Muscle of back (tissue), 3 donors: ENCODE measurements at regions not wholly inside any gene's neighbourhood (a gene's known extent, or its start where the extent isn't known, plus 50 kb on each side); places are given as distances from the start of the nearest gene placed in this dataset.

ENCODE experiments used
- DNase-seq, 3 donors: peaks; one replicate each; pipeline versions ENCODE4 v3.0.0 to v3.0.0-alpha.2; 2013

DNA sequence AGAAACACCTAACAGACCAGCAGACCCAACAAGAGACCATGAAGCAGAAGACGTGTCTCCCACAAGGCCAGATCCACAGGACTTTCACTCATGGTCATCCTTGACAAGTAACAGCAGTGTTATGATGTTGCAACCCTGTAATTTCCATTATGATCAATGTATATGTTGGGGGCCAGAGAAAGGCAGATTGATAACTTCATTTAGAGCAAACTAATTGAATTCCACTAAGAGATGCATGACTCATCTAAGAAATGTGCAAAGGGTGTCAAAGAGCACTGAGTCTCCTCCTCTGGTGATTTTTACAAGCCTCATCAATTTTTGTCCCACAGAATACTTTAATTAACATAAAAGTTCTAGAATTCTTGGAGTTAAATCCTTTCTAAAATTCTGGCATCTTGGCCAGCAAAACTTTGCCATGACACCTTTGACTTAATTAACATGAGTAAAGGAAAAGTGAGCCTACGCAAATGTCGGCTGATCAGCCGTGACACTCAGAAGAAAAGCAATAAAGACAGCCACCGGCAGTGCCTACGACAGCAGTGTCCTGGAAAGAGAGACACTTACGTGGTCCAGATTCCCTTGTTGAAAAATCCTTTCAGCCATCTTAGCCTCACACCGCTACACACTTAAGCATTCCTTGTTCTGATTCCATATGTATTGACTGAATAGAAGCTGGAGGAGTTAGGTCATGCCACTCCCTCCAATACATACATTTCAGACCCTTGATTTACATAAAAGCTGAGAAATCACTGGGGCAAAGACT, 370.2 kb upstream of the CCDC196 start:
- DNase-seq, result no peak

DNA sequence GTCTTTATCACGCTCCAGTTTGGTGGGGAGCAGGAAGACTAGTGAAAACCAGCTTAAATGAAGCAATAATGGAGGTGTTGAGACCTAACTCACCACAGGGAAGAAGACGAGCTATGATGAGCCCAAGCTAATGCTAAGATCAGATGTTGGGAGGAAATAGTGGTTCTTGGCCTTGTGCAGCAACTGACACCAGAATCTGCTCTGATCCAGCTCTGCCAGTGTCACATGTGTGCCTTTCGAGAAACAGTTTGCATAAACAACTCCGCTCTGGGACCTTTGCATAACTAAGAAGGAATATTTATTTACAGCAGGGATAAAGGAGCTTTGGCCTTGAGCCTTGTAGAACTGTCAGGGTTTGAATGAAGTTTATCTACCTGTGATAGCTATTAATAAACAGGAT, 369.4 kb upstream of the CCDC196 start:
- DNase-seq, result no peak

DNA sequence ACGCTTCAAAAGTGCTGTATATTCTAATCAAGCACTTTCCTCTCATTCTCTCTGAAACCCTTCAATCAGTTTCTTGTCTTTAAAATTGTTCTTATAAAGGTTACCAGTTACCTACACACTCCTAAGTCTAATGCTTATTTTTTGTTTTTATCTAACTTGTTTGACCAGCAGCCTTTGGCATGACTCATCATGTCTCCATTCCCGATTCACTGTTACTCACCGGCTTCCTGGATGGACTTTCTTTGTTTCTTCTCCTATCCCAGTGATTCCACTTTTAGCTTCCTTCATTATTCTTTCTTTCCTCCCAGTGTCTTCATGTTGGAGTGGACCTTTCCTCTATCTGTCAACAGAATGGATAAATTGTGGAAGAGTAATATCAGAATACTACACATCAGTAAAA, 368.6 kb upstream of the CCDC196 start:
- DNase-seq, result peak in 1 of 3 donors; percentile 32

DNA sequence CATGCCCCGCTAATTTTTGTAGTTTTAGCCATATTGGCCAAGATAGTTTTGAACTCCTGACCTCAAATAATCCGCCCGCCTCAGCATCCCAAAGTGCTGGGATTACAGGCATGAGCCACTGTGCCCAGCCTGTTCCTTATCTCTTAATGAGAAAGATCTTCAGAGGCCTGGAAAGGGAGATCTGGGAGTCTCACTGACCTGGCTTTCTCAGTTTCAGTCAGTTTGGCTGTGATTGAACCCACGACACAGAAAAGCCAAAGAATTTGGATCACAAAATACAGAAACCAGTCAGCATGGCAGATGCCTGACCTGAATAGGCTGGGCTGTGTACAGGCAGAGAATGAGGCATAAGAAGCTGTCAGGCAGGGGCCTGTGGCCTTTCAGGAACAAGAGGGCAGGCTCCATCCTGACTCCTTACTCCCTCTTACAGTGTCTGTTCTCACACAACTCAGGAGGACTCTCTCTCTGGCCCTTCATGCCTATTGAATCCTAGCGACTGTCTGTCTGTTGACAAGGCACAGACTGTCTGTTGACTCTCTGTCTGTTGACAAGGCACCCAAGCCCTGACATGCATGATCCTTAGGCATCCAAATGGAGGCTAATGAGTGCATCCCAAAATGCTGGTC, 366.5 kb upstream of the CCDC196 start:
- DNase-seq, result no peak

DNA sequence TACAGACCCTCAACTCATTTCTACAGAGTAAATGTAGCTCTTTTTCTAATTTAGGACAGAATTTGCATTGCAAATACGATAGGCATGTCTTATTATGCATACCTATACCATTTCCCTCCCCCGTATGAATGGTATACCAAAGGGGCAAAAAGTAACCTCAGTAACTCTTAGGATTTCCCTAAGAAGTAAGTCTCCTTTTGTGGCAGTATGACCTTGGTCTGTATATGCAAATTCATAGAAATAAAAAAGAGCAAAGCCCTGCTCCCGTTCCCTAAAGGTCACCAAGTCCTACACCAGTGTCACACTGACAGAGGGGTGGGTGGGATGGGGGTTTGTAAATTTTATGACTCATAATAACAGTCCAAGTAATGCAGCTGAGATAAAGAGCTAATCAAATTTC, 365.8 kb upstream of the CCDC196 start:
- DNase-seq, result no peak

DNA sequence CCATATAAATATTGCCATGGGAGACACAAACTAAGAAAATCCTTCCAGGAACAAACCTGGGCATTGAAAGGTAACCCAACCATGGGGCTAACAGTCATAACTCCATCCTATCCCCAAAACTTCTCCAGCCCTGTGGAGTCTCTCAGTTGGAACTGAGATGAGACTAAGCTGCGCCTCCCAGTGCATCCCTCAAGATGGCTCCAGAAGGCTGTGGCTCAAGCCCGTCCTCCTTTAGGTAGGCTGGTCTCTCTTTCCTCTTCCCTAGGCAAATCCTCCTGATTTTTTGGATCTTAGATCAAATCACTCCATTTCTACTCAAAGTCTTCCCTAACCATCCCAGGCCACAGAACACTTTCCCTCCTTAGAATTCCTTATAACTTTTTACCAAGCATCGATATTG, 364.3 kb upstream of the CCDC196 start:
- DNase-seq, result no peak

DNA sequence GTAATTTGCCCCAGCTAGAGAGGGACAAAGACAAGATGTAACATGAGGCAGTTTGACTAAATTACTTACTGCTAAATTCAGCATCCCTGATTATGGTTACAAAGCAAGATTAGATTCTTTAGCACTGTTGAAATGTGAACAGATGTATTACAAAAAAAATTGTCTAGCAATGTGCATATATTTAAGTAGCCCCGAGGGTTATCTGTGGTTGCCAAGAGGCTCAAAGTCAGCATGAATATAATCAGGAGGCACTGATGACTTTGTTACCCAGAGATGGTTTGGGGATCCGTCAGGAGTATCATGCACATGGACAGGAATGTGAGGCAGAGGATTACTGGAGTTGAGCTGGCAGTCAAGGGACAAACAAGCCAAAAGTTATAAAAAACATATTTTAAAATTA, 356.9 kb upstream of the CCDC196 start:
- no peak for DNase-seq

DNA sequence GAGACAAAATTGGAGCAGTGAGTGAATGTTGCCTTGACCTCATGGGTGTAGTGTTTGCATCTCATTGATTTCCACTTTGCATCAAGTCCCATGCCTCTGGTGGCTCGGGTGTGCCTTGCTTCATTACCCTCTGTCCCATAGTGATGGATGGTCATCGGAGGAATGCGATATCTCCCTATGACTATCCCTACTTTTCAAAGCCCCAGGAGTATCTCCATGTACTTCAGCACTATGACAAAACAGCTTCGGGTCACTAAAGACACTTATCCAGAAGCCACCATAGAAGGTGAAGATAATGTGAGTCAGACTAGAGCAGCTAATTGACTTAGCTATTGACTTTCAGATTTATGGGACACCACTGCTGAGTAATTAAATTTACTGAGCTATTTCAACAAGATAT, 355.1 kb upstream of the CCDC196 start:
- no peak for DNase-seq

DNA sequence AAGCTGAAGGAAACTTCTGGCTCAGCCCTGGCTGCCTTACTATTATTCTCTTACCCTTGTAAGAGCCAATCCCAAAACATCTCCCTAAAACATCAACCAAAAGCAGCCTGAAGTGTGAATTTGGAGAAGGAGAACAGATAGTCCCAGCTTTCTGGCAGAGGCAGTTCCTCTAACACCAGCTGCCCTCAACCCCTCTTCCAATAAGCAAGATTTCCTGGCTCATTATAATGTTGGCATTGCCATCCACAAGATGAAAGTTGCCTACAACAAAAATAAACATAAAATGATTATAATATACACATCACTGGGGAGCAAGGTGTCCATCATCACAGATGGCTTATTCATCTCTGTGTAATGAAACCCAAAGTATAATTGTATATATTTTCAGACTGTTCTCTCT, 352.5 kb upstream of the CCDC196 start:
- DNase-seq, result no peak

DNA sequence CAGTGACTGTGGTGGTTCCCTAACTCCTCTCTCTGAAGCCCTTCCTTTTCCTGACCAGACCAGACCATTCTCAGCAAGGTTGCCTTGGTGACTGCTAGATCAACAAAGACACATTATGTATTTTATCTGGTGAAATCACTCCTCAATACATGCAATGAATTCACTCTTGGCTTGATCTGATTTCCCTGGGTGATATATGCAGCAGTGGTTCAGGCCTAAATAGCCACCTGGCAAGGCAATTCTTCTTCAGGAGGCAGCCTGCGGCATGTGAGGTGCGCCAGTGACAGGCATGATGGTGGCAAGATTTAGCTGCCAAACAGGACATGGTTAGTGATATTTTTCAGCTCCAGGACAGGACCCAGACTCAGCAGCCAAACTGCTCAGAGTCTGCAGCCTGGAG, 350.3 kb upstream of the CCDC196 start:
- DNase-seq, result peak; percentile 40 to 85 (median 74)

DNA sequence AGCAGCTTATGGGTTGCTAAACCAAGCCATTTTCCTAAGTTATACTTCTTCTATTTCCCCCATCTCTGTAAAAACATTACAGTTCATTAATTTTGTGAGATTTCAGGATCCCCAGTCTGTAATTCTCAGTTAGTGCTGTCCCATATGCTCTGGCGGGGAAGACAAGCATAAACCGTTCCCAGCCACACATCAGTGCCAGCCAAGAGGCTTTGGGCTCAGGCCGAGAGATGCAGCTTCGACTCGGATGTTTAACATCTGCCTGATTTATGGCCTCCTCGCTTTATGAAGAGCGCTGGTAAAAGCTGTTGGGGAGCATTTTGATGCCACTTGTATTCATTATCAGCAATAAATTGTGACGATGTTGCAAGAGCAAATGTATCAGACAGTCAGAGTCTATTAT, 349.1 kb upstream of the CCDC196 start:
- peak in 1 of 3 donors; percentile 36 for DNase-seq

DNA sequence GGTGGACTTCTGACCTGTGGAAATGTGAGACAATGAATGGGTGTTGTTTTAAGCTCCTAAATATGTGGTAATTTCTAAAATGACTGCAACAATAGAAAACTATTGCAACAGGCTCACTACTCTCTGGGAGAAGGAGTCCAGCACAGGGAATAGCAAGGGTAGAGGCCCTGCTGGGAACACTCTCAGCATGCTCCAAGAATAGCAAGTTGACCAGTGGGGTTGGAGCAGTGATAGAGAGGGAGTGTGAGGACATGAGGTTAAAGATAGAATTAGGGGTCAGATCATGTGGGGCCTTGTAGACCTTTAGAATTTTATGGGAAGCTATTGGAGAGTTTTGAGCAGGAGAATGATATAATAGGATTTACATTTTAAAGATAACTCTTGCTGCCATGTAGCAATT, 346.7 kb upstream of the CCDC196 start:
- DNase-seq, result no peak

DNA sequence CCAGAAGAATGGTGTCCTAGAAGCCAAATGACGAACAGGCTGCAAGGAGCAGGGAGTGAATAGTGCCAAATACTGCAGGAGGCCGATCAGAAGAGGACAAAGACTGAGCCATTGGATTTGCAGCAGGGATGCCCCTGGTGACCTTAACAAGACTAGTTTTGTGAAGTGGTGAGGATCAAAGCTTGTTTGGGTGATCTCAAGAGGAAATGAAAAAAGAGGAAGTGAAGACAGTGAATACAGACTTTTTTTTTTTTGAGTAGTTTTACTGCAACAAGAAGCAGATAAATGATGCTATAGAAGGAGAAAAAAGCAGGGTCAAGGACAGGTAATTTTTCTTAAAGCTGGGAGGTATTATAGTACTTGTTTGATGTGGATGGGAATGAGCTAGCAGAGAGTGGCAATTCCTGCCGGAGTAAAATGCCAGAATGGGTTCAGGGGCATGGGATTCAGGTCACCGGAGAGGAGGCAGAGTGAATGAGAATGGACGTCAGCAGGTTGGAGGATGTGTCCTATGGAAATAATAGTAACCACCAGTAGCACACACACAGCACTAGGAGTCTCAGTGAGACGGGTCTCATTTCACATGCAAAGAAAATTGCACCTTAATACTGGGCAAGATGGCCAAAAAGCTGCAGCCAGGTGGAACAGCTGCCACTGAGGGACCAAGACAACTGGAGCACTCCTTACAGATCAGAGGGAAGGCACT, 345.8 kb upstream of the CCDC196 start:
- DNase-seq, result no peak

DNA sequence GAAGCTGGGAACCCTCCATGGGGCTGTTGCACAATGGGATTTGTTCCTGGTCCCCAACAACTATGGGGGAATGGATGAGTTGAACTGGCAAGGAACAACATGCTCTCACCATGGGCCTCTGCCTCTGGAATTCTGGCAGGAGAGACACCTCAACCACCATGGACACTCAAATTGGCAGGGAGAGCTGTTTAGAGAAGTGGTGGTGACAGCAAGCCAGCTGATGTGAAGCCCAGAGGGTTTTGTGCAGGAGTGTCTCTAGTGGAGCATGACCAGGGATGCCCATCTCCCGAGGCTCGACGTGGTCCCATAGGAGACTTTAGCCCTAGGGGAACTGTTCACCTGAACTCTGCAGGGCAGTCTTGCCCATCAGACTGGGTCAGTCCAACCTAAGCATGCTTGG, 345.2 kb upstream of the CCDC196 start:
- DNase-seq, result no peak

DNA sequence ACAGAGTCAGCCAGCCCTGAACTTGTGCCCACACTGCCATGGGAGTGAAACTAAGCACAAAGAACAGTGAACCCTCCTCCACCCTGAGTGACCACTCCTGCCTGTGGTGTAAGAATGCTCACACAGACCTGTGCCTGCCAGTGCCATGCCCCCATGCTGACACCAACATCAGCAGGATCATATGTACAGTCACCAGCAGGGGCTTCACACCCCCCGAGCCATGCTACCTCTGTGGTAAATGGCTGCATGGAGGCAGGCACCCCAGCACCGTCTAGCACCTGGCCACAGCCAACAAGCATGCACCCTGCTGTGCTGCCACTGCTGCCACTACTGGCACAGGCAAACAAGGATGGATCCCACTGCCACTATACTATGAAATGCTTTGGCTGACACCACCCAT, 344.4 kb upstream of the CCDC196 start:
- DNase-seq, result no peak

DNA sequence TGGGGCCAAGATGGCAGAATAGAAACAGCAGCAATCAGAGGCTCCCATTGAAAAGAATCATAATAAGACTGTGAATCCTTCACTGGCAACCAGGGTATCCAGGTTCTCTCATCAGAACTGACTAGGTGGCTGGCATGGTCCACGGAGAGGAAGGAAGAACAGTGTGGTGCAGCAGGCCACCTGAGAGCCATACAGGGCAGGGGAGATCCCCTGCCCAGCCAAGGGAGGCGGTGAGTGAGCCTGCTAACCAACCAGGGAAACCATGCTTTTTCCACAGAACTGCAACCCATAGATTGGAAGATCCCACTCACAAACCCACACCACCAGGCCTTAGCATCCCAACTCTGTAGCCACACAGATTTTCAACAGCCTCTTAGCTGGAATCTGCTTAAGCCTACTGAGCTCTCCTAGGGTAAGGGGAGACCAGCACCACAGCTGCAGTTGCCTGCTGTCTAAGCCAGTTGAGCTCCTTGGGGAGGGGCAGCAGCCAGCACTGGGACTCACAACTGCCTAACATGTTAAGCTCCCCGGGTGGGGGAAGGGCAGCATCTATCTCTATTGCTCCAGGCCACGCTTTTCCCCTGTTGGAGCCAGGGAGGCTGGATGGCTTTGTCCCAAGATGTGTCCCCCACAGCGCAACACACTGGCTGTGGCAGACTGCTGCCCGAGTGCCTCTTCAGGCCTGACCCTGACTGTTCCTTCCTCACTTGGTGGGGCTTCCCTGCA, 342.6 kb upstream of the CCDC196 start:
- no peak for DNase-seq

DNA sequence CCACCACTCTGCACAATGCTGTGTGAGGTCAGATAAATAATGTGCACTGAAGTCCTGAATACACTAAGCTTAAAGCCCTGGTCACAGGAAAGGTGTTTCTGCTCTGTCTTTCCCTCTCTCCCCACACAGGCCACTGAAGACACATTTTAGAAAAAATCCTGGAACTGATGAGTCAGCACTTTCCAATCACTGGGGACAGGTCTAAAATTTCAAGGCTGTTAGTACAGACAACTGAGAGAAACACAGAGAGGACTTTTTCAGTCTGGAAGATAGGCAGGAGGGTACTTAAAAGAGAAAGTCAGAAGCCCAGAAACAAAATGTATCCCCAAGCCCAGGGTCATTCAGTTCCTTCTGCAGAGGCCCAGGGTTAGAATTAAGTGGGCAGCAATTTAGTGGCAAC, 333.9 kb upstream of the CCDC196 start:
- no peak for DNase-seq

DNA sequence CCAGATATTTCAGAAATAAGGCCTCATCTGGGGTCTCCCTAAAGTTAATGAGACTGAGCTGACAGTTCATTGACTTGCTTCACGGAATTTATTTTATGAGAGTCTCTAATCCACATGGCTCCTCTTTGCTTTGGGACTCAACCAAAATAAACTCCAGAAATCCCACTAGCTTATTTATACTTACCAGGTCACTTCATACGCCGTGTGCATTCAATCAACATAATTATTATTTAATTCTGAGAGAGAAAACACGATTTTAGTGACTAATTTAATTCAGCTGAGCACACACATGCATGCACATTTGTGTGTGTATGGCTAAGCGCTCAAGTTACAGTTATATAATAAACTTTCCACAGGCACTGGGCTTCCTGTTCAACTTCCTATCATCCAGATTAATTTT, 333.4 kb upstream of the CCDC196 start:
- DNase-seq, result no peak

DNA sequence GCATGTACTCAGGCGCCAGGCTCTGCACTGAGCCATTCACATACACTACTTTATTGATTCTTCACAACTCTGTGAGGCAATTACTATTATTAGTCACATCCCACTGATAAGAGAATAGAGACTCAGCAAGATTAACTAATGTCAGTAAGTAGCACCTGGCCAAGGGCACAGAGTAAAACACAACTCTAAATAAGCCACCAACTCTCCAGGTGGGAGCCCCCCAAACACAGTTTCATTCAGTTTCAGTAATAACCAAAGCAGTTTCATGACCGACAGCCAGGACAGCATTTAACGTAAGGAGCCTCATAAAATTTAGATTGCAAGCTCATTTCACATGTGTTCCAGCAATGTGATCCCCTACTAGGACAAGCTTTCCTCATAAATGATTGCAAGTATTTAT, 323.1 kb upstream of the CCDC196 start:
- DNase-seq, result no peak

DNA sequence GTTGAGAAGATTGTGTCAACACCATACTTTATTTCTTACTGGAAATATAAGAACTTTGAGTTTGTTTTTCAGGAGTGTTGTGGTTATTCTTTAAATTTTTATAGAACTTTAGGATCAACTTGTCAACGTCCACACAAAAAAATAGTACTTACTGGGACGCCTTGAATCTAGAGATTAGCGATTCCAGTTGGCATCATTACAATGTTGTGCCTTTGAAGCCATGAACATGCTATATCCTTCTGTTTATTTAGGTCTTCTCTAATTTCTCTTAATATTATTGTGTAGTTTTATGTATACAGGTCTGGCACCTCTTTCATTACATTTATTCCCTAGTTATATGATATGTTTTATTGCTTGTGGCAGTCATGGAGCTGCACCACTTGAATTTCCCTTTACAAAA, 320.8 kb upstream of the CCDC196 start:
- DNase-seq, result no peak

DNA sequence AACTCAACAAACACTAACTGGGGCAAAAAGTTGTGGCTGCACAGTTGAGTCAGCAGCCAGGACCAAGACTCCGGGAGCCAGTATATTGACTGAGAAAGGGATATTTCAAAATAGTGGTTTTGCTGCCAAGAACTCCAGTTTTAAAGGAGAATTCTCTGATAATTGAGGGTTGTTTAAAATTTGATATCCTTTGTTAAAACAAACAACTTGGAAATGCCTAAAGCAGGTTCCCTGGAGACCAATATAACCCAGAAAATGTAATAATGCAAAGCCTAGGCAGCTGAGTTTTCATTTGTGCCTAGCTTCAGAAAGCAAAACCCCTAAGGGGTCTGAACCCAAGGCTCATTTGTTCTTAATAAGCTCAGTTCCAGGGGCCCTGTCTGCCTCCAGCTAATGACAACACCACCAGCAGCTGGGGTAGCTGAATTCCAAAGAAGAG, 311.7 kb upstream of the CCDC196 start:
- peak in 2 of 3 donors; percentile 15 to 40 for DNase-seq

DNA sequence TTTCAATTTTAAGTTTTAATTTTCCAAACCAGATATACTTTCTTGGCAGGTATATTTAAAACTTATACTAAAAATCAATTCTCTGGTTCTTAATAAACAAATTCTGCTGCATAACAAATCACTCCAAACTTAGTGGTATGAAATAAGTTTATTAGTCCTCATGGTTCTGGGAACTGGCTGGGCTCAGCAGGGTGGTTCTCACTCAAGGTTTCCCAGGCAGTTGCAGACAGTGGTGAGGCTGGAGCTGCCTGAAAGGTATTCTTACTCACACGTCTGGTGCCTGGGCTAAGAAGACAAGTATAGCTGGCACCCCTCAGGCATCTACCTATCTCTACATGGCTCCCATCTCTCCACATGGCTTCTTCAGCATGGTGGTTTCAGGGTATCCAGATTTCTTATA, 308.2 kb upstream of the CCDC196 start:
- DNase-seq, result no peak

DNA sequence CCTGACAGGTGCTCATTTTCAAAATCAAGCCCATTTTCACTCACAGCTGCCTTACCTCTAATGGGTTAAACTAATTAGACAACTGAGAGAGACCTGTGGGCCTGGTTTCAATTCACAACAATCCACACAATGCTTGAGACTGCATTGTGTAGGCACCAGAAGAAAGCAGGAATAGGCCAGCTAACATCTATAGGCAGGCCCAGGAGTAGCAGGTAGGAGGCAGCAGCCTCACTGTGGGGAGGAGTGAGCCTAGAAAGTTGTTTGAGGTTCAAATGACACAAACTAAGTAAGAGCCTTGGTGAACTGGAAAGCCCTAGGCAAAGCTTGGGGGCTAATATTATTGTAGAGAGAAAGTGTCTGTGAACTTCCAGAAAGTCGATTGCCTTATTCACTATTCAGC, 289.5 kb upstream of the CCDC196 start:
- DNase-seq, result no peak
